ENCODE measurements at regions not wholly inside any gene's neighbourhood (a gene's known extent, or its start where the extent isn't known, plus 50 kb on each side); places are given as distances from the start of the nearest gene placed in this dataset.

DNA sequence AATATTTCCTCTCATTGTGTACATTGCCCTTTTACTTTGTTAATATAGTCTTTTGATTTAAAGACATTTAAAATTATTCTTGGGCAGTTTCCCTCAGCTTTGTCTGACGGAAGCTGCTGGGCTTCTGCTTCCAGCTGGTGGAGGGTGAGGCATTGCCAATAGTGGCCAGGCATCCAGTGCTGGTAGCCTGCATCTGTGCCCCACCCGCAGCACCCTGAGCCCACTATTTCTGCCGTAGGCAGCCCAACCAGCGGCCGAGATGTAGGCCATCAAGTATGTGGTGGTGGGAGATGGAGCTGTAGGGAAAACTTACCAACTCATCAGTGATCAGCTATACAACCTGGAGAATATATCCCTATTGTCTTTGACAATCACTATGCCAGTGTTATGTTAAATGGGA, 226.0 kb upstream of the SYNCRIP start:
- Histone ChIP-seq H3K27me3 (ENCODE audit: insufficient read depth, low read depth) (no peaks in the 10 kb centered on the region), H3K36me3 (ENCODE audit: insufficient read depth) (no peaks in the 10 kb centered on the region), H3K4me2 (no peak overlapping the region), H3K27ac (no peak overlapping the region), H3K9ac (no peak overlapping the region), H3K4me3 (IDR thresholded peaks at IDR 0.05; ENCODE audit: insufficient read depth, low read depth, low read length) (no peak overlapping the region), H4K20me1 (ENCODE audit: insufficient read depth) (no peaks in the 10 kb centered on the region), H3K4me1 (ENCODE audit: low read depth, poor library complexity, severe bottlenecking) (no peaks in the 10 kb centered on the region), H3K79me2 (ENCODE audit: insufficient read depth, low read depth) (no peaks in the 10 kb centered on the region), H2AFZ (ENCODE audit: low read depth) (no peak overlapping the region)
- TF ChIP-seq, protein P1, sequence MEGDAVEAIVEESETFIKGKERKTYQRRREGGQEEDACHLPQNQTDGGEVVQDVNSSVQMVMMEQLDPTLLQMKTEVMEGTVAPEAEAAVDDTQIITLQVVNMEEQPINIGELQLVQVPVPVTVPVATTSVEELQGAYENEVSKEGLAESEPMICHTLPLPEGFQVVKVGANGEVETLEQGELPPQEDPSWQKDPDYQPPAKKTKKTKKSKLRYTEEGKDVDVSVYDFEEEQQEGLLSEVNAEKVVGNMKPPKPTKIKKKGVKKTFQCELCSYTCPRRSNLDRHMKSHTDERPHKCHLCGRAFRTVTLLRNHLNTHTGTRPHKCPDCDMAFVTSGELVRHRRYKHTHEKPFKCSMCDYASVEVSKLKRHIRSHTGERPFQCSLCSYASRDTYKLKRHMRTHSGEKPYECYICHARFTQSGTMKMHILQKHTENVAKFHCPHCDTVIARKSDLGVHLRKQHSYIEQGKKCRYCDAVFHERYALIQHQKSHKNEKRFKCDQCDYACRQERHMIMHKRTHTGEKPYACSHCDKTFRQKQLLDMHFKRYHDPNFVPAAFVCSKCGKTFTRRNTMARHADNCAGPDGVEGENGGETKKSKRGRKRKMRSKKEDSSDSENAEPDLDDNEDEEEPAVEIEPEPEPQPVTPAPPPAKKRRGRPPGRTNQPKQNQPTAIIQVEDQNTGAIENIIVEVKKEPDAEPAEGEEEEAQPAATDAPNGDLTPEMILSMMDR (conservative IDR thresholded peaks at IDR 0.05; ENCODE audit: low read depth, low read length) = no peak

- no peaks in the 10 kb centered on the region for H4K20me1 ChIP-seq (ENCODE audit: insufficient read depth)
- no peak overlapping the region for H3K4me3 ChIP-seq (IDR thresholded peaks at IDR 0.05; ENCODE audit: insufficient read depth, low read depth, low read length)
- H3K36me3 ChIP-seq (ENCODE audit: insufficient read depth) = no peaks in the 10 kb centered on the region
- TF ChIP-seq, protein P1 (conservative IDR thresholded peaks at IDR 0.05; ENCODE audit: low read depth, low read length) = no peak
- no peak overlapping the region for H3K9ac ChIP-seq
- H3K79me2 ChIP-seq (ENCODE audit: insufficient read depth, low read depth) = no peaks in the 10 kb centered on the region
- no peaks in the 10 kb centered on the region for H3K27me3 ChIP-seq (ENCODE audit: insufficient read depth, low read depth)
- H2AFZ ChIP-seq (ENCODE audit: low read depth) = no peak overlapping the region
- H3K4me2 ChIP-seq = no peak overlapping the region
- no peak overlapping the region for H3K27ac ChIP-seq
- H3K4me1 ChIP-seq (ENCODE audit: low read depth, poor library complexity, severe bottlenecking) = no peaks in the 10 kb centered on the region
These were observed 224.9 kb upstream of the SYNCRIP start for GRCh38 chr6:85867595-85867994.

DNA sequence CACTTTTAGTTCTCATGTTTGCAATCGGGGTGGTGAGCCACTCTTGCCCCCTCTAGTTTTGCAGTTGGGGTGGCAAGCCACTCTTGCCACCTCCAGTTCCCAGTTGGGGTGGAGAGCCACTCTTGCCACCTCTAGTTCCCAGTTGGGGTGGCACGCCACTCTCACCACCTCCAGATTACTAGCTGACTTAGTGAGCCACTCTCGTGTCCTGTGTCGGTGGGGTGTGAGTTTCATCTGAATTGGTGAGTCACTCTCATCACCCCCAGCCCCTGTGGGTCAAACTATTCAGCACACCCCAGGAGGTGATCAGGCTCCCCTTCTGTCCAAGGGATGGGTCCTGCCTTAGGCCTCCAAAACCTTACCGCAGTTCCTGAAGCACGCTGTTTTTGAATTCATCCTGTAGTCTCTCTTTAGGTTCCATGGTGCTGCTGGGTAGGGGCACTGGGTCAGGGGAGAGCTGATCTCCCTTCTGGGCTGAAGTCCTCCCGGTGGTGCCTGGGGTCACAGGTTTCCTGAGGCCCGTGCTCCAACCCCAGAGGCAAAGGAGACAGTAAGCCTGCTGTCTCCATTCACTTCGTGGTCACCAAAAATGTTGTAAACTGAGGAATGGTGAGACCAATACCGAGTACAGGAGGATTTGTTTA, 224.2 kb upstream of the SYNCRIP start:
- Histone ChIP-seq H3K27ac (no peak overlapping the region), H3K79me2 (ENCODE audit: insufficient read depth, low read depth) (no peaks in the 10 kb centered on the region), H3K4me2 (no peak overlapping the region), H3K4me1 (ENCODE audit: low read depth, poor library complexity, severe bottlenecking) (no peaks in the 10 kb centered on the region), H2AFZ (ENCODE audit: low read depth) (no peak overlapping the region), H4K20me1 (ENCODE audit: insufficient read depth) (no peaks in the 10 kb centered on the region), H3K4me3 (IDR thresholded peaks at IDR 0.05; ENCODE audit: insufficient read depth, low read depth, low read length) (no peak overlapping the region), H3K27me3 (ENCODE audit: insufficient read depth, low read depth) (no peaks in the 10 kb centered on the region), H3K36me3 (ENCODE audit: insufficient read depth) (no peaks in the 10 kb centered on the region), H3K9ac (no peak overlapping the region)
- TF ChIP-seq, protein P1 (conservative IDR thresholded peaks at IDR 0.05; ENCODE audit: low read depth, low read length) = no peak

- TF ChIP-seq, protein P1 (conservative IDR thresholded peaks at IDR 0.05; ENCODE audit: low read depth, low read length) = no peak
- Histone ChIP-seq H3K4me2 (no peak overlapping the region), H4K20me1 (ENCODE audit: insufficient read depth) (no peaks in the 10 kb centered on the region), H3K27ac (no peak overlapping the region), H3K27me3 (ENCODE audit: insufficient read depth, low read depth) (no peaks in the 10 kb centered on the region), H3K4me1 (ENCODE audit: low read depth, poor library complexity, severe bottlenecking) (no peaks in the 10 kb centered on the region), H3K4me3 (IDR thresholded peaks at IDR 0.05; ENCODE audit: insufficient read depth, low read depth, low read length) (no peak overlapping the region), H3K36me3 (ENCODE audit: insufficient read depth) (no peaks in the 10 kb centered on the region), H2AFZ (ENCODE audit: low read depth) (no peak overlapping the region), H3K9ac (no peak overlapping the region), H3K79me2 (ENCODE audit: insufficient read depth, low read depth) (no peaks in the 10 kb centered on the region)
These were observed 223.7 kb upstream of the SYNCRIP start for GRCh38 chr6:85866370-85866730.

All from KMS-11 (cell line).